LNCaP clone FGC (cell line): ENCODE measurements at regions not wholly inside any gene's neighbourhood (a gene's known extent, or its start where the extent isn't known, plus 50 kb on each side); places are given as distances from the start of the nearest gene placed in this dataset.
"Not testable (repeated sequence)": the region's sequence is repeated elsewhere in the genome, so short reads cannot be mapped to it uniquely, and the experiment has no call there.

Source experiments
- DNase-seq: peaks from one replicate; pipeline ENCODE4 v3.0.0-alpha.2; 2011; ENCODE audit warnings: low read depth
- H3K4me3 ChIP-seq: 2 replicates; pipeline ENCODE4 v1.5.1; 2011; ENCODE audit warnings: mild to moderate bottlenecking, low read depth, low read length, control low read depth
- CTCF ChIP-seq: IDR thresholded peaks from 2 replicates; pipeline ENCODE4 v1.5.1; 2012; ENCODE audit warnings: mild to moderate bottlenecking; ENCODE audit not compliant: control insufficient read depth, insufficient read depth; ENCODE audit errors: extremely low read depth

- TF ChIP-seq CTCF, result no peak
- no peak for DNase-seq
- no peak overlapping the region for H3K4me3 ChIP-seq
These were observed 668.3 kb downstream of the UQCRFS1 start for GRCh38 chr19:28544451-28545261.

- TF ChIP-seq CTCF, result no peak
- no peak for DNase-seq
- H3K4me3 ChIP-seq, result no peak overlapping the region
These were observed 669.6 kb downstream of the UQCRFS1 start for GRCh38 chr19:28543244-28543776.

- DNase-seq, result no peak
- H3K4me3 ChIP-seq, result no peak overlapping the region
- TF ChIP-seq CTCF, result no peak
These were observed 670.3 kb downstream of the UQCRFS1 start for GRCh38 chr19:28542394-28543243.

- no peak overlapping the region for H3K4me3 ChIP-seq
- no peak for TF ChIP-seq CTCF
- no peak for DNase-seq
These were observed 671.2 kb downstream of the UQCRFS1 start for GRCh38 chr19:28541602-28542393.

- no peak for TF ChIP-seq CTCF
- H3K4me3 ChIP-seq, result no peak overlapping the region
- no peak for DNase-seq
These were observed 671.9 kb downstream of the UQCRFS1 start for GRCh38 chr19:28541029-28541428.

GRCh38 chr19:28540385-28540784, 672.6 kb downstream of the UQCRFS1 start:
- not testable (repeated sequence) for H3K4me3 ChIP-seq, DNase-seq
